ENCODE measurements at regions not wholly inside any gene's neighbourhood (a gene's known extent, or its start where the extent isn't known, plus 50 kb on each side); places are given as distances from the start of the nearest gene placed in this dataset.

DNA sequence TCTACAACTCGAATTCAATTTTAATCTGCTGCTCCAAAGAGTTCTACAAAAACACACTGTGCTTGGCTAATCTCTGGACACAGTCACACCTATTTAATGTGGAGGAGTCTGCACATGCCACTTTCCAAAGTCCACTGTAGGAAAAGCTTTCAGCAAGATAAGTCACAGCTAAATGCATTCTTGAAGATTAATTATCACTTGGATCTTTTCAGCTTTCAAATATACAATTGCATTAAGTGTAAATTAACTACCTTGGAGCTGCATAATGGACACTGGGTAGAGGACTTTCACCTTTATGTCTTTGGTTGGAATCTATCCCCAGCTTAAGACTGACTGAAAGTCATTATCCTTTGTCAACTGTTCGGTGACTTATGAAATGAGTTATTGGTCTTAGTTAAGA lies 565.1 kb downstream of the PIK3C3 start:
- intact Hi-C loops (cut with micrococcal nuclease; ENCODE audit: unreplicated experiment), result loop anchor here (1.0 kb wide), 1 partner anchor 23 kb away; no protein-coding TSS in a partner anchor
- no peaks in the 10 kb centered on the region for H3K27me3 Mint-ChIP-seq (ENCODE audit: insufficient read depth, unreplicated experiment)
- H3K9me3 ChIP-seq, result no peaks in the 10 kb centered on the region
- ChIA-PET CTCF (no interaction called here), POLR2A (interaction anchor here (0.6 kb wide), 1 partner anchor 202 kb away, joined by 3 read pairs; no protein-coding TSS in a partner anchor)
- TF ChIP-seq, protein P1, sequence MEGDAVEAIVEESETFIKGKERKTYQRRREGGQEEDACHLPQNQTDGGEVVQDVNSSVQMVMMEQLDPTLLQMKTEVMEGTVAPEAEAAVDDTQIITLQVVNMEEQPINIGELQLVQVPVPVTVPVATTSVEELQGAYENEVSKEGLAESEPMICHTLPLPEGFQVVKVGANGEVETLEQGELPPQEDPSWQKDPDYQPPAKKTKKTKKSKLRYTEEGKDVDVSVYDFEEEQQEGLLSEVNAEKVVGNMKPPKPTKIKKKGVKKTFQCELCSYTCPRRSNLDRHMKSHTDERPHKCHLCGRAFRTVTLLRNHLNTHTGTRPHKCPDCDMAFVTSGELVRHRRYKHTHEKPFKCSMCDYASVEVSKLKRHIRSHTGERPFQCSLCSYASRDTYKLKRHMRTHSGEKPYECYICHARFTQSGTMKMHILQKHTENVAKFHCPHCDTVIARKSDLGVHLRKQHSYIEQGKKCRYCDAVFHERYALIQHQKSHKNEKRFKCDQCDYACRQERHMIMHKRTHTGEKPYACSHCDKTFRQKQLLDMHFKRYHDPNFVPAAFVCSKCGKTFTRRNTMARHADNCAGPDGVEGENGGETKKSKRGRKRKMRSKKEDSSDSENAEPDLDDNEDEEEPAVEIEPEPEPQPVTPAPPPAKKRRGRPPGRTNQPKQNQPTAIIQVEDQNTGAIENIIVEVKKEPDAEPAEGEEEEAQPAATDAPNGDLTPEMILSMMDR (IDR thresholded peaks at IDR 0.05; ENCODE audit: insufficient read depth in 1 of 2, low read depth in 1 of 2, low read length in 1 of 2, severe bottlenecking in 1 of 2, unreplicated experiment in 1 of 2), result no peak
- peaks cover 39% of the 10 kb centered on the region for H3K4me1 ChIP-seq
- H3K4me3 Mint-ChIP-seq (ENCODE audit: unreplicated experiment), result no peak overlapping the region
- H3K36me3 Mint-ChIP-seq (ENCODE audit: insufficient read depth, unreplicated experiment), result no peaks in the 10 kb centered on the region
- DNase-seq, result peak; percentile 30 to 51
- no peaks in the 10 kb centered on the region for H3K9me3 Mint-ChIP-seq (ENCODE audit: unreplicated experiment)
- no peaks in the 10 kb centered on the region for H3K27me3 ChIP-seq (replicated peaks; ENCODE audit: control insufficient read depth, insufficient read depth, low read length)
- peaks cover 17% of the 10 kb centered on the region for H3K4me1 Mint-ChIP-seq (ENCODE audit: low read depth, unreplicated experiment)
- H3K27ac Mint-ChIP-seq (ENCODE audit: unreplicated experiment), result peak overlapping the region; percentile 45
- H3K4me3 ChIP-seq (ENCODE audit: low read depth, low read length), result no peak overlapping the region
- H3K36me3 ChIP-seq (ENCODE audit: control insufficient read depth, insufficient read depth, low read length), result no peaks in the 10 kb centered on the region
- BruUV-seq (replicated peaks), result no TSS peak

DNA sequence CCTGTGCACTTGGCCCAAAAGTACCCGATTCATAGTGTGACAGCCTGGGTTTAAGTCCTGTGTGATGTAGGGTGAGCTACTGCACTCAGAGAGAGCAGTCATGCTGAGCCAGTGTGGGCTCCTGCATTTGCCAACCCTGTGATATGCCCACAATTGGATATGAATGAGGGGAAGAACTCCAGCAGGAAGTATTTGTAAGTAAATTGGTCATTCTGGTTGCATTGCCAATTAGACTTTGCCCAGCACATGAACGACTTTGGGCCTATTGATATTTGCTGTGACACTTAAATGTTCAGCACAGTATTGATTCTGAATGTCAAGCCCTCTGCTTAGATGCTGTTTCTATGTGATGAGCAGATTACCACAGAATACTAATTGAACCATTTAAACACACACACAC lies 570.9 kb downstream of the PIK3C3 start:
- Mint-ChIP-seq H3K36me3 (ENCODE audit: insufficient read depth, unreplicated experiment) (no peaks in the 10 kb centered on the region), H3K4me1 (ENCODE audit: low read depth, unreplicated experiment) (peaks cover 10% of the 10 kb centered on the region), H3K27me3 (ENCODE audit: insufficient read depth, unreplicated experiment) (no peaks in the 10 kb centered on the region), H3K27ac (ENCODE audit: unreplicated experiment) (no peak overlapping the region), H3K4me3 (ENCODE audit: unreplicated experiment) (no peak overlapping the region), H3K9me3 (ENCODE audit: unreplicated experiment) (no peaks in the 10 kb centered on the region)
- Histone ChIP-seq H3K9me3 (no peaks in the 10 kb centered on the region), H3K36me3 (ENCODE audit: control insufficient read depth, insufficient read depth, low read length) (no peaks in the 10 kb centered on the region), H3K4me1 (peaks cover 29% of the 10 kb centered on the region), H3K4me3 (ENCODE audit: low read depth, low read length) (no peak overlapping the region), H3K27me3 (replicated peaks; ENCODE audit: control insufficient read depth, insufficient read depth, low read length) (no peaks in the 10 kb centered on the region)
- ChIA-PET POLR2A (no interaction called here), CTCF (no interaction called here)
- BruUV-seq (replicated peaks), result no TSS peak
- TF ChIP-seq, protein P1 (IDR thresholded peaks at IDR 0.05; ENCODE audit: insufficient read depth in 1 of 2, low read depth in 1 of 2, low read length in 1 of 2, severe bottlenecking in 1 of 2, unreplicated experiment in 1 of 2), result no peak
- DNase-seq, result no peak
- intact Hi-C loops (cut with micrococcal nuclease; ENCODE audit: unreplicated experiment), result no loop called here

DNA sequence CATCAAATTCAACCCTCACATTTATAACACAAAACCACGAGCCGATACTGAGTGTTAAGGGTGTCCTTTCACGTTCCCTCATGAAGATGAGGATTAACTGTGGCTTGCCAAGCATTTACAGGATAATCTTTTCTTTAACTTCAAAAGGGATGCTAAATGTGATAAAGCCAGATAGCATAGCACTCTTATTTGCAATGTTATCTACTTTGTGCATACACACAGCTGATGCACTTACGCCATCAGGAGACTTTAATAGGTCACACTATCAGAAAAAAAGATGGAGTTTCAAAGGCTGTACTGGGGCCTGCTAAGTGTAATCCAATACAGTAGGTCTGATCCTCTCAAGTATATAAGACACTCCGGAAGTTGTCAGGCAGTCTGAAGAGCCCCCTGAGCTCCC lies 572.7 kb downstream of the PIK3C3 start:
- CTCF ChIA-PET, result no interaction called here
- peak overlapping the region; percentile 22 for H3K27ac Mint-ChIP-seq (ENCODE audit: unreplicated experiment)
- no peaks in the 10 kb centered on the region for H3K27me3 ChIP-seq (replicated peaks; ENCODE audit: control insufficient read depth, insufficient read depth, low read length)
- H3K4me3 ChIP-seq (ENCODE audit: low read depth, low read length), result no peak overlapping the region
- H3K4me1 ChIP-seq, result peaks cover 17% of the 10 kb centered on the region
- H3K4me3 Mint-ChIP-seq (ENCODE audit: unreplicated experiment), result no peak overlapping the region
- POLR2A ChIA-PET, result no interaction called here
- no TSS peak for BruUV-seq (replicated peaks)
- H3K36me3 ChIP-seq (ENCODE audit: control insufficient read depth, insufficient read depth, low read length), result no peaks in the 10 kb centered on the region
- H3K27me3 Mint-ChIP-seq (ENCODE audit: insufficient read depth, unreplicated experiment), result no peaks in the 10 kb centered on the region
- DNase-seq, result peak; percentile 32 to 38
- intact Hi-C loops (cut with micrococcal nuclease; ENCODE audit: unreplicated experiment), result no loop called here
- TF ChIP-seq, protein P1 (IDR thresholded peaks at IDR 0.05; ENCODE audit: insufficient read depth in 1 of 2, low read depth in 1 of 2, low read length in 1 of 2, severe bottlenecking in 1 of 2, unreplicated experiment in 1 of 2), result no peak
- H3K4me1 Mint-ChIP-seq (ENCODE audit: low read depth, unreplicated experiment), result peaks cover 7% of the 10 kb centered on the region
- no peaks in the 10 kb centered on the region for H3K36me3 Mint-ChIP-seq (ENCODE audit: insufficient read depth, unreplicated experiment)
- no peaks in the 10 kb centered on the region for H3K9me3 ChIP-seq
- H3K9me3 Mint-ChIP-seq (ENCODE audit: unreplicated experiment), result peaks cover 10% of the 10 kb centered on the region
